Peyer's patch (tissue), 4 donors: ENCODE measurements at regions not wholly inside any gene's neighbourhood (a gene's known extent, or its start where the extent isn't known, plus 50 kb on each side); places are given as distances from the start of the nearest gene placed in this dataset.

Source experiments
- POLR2A ChIP-seq, 2 donors: fragments of 450-650 bp; IDR thresholded peaks; one replicate each; pipeline ENCODE4 v1.5.1; 2017; ENCODE audit warnings: antibody characterized with exemption in 2 of 2, mild to moderate bottlenecking in 2 of 2, moderate library complexity in 2 of 2
- TF ChIP-seq, protein P1 (sequence below), 6 experiments: fragments of 450-650 bp in 4 of 6; fragments of 200-600 bp in 2 of 6; sonication (generic) in 1 of 6; IDR thresholded peaks; one replicate each; pipeline ENCODE4 v1.5.1; 2017 to 2019; ENCODE audit warnings: antibody characterized with exemption in 6 of 6, mild to moderate bottlenecking in 3 of 6, moderate library complexity in 1 of 6

DNA sequence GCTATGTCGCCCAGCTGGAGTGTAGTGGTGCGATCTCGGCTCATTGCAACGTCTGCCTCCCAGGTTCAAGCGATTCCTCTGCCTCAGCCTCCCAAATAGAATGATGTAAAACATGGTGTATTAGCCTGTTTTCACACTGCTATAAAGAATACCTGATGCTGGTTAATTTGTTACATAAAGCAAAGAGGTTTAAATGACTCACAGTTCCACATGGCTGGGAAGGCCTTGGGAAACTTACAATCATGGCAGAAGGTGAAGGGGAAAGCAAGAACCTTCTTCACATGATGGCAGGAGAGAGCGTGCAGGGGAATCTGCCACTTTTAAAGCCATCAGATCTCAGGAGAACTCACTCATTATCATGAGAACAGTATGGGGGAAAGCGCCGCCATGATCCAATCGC lies 1191.8 kb downstream of the ARAP2 start:
- TF ChIP-seq POLR2A (IDR thresholded peaks at IDR 0.05), result no peak
- TF ChIP-seq, protein P1, sequence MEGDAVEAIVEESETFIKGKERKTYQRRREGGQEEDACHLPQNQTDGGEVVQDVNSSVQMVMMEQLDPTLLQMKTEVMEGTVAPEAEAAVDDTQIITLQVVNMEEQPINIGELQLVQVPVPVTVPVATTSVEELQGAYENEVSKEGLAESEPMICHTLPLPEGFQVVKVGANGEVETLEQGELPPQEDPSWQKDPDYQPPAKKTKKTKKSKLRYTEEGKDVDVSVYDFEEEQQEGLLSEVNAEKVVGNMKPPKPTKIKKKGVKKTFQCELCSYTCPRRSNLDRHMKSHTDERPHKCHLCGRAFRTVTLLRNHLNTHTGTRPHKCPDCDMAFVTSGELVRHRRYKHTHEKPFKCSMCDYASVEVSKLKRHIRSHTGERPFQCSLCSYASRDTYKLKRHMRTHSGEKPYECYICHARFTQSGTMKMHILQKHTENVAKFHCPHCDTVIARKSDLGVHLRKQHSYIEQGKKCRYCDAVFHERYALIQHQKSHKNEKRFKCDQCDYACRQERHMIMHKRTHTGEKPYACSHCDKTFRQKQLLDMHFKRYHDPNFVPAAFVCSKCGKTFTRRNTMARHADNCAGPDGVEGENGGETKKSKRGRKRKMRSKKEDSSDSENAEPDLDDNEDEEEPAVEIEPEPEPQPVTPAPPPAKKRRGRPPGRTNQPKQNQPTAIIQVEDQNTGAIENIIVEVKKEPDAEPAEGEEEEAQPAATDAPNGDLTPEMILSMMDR (IDR thresholded peaks at IDR 0.05), result no peak
